DMS153 treated with DMSO at 0.1 percent for 48 hours (cell line): ENCODE measurements at regions not wholly inside any gene's neighbourhood (a gene's known extent, or its start where the extent isn't known, plus 50 kb on each side); places are given as distances from the start of the nearest gene placed in this dataset.
A peak's percentile ranks its signal among the peaks of the same experiment; 100 is the strongest.
"Not testable (repeated sequence)": the region's sequence is repeated elsewhere in the genome, so short reads cannot be mapped to it uniquely, and the experiment has no call there.

Experiments used
- DNase-seq: peaks from one replicate; lab custom pipeline; 2025; ENCODE audit not compliant: unreplicated experiment; lab: John Stamatoyannopoulos, UW

DNA sequence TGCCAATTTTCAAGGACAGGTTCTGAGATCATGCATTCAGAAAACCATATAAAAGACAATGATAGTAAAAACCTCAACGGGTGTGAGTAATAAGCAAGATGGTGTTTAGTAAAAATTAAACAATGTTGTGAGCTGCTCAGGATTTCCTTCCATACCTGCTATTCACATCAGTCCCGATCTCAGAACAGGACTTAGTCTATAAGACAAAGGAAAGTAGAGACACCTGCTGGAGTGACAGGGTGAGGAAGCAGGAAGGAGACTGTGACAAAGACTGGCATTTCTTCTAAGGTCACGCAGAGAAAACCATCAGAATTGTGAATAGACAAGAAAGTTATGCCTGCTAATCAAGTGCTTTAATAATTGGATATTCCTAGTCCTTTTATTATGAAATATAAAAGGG lies 648.0 kb downstream of the DACH1 start:
- peak; percentile 32 for DNase-seq

DNA sequence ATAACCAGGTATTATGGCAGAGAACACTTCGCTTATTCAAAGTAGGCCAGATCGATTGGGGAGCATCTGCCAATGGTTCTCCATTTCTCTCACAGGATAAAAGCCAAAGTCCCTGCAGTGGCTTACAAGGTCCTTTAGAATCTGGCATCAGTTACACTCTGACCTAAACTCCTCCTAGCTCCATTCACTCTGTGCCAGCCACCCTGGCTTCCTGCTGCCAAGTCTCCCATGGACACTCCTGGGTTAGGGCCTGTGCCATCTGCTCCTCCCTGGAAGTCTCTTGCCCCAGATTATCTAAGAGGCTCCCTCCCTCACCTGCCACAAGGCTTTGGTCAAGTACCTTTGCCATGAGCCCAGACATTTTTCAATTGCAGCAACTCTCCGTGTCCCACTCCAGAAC lies 649.2 kb downstream of the DACH1 start:
- no peak for DNase-seq

DNA sequence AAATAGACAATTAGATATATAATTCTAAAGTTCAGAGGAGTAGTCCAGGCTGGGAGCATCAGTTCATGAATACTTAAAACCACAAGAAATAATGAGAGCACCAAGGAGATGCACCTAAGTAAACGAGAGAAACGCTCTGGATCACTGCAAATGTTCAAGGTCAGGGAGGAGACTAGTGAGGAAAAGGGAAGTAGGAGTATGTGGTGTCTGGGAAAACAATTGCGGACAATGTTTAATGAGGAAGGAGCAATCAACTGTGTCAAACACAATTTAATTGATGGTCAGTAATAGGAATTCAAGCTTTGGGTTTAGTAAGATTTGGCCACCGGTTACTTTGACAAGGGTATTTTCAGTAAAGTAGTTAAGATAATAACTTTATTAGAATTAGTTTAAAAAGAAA lies 652.2 kb downstream of the DACH1 start:
- no peak for DNase-seq

DNA sequence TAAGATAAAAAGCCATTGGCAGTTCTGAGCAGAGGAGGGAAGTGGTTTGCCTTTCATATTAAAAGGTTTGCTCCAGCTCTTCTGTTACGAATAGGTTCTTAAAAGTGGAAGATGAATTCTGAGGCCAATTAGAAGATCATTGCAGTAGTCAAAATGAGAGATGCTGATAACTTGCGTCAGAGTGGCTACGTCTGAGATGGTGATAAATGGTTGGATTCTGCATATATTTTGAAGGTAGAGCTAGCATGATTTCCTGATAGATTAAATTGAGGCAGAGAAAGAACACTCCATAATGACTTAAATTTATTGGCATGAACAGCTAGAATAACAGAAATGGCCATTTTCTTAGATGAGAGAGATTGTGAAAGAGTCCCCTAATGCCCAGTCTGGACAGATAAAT lies 652.6 kb downstream of the DACH1 start:
- no peak for DNase-seq

DNA sequence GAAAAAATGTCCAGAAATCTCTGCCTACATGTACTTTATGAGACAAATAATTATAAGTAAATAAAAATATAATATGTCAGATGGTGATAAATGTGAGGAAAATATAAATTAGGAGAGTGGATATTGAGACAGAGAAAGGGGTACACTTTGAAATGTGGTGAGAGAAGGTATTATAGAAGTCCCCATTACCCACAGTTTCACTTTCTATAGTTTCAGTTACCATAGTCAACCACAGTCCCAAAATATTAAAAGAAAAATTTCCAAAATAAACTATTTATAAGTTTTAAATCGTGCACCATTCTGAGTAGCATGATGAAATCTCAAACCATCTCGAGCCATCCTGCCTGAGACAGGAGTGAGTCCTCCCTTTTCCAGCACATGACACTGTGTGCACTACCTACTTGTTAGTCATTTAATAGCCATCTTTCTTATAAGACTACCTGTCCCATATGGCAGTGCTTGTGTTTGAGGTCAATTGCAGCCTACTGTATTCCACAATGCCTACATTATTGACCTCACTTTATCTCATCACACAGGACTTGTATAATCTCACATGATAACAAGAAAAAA lies 653.7 kb downstream of the DACH1 start:
- DNase-seq, result no peak

DNA sequence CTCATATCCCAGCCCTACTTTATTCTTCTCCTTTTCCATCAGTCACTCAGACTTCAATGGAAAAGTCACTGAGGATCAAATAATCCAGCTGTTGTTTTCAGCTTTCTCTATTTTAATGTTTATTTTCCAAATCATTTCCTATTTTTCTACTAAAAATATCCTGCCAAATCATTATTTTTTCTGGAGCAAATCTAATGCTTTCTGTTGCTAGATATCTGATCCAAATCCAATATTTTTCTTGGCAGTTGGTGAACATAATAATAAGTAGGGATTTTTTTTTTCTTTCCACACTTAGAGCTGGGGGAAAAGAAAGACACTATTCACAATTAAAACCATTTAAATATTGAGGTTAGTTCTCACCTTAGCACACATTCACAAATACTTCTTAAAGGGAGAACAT lies 656.1 kb downstream of the DACH1 start:
- no peak for DNase-seq

DNA sequence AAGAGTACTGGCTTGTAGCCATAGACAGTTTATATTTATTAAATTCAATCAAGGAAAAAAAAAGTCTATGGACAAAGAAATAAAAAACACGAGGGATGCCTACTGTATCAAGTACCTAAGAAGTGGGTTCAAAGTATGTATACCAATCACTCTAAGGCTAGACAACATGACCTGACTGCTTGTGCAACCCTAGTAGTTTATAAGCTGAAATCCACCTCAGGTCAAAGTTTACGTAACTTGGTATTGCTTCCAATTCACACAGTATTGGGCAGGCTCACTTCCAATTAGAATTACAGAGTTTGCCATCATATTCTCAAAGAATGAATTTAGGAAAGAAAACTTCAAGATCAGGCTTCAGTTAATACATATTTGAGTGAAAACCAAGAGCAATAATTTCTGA lies 657.8 kb downstream of the DACH1 start:
- DNase-seq, result no peak

DNA sequence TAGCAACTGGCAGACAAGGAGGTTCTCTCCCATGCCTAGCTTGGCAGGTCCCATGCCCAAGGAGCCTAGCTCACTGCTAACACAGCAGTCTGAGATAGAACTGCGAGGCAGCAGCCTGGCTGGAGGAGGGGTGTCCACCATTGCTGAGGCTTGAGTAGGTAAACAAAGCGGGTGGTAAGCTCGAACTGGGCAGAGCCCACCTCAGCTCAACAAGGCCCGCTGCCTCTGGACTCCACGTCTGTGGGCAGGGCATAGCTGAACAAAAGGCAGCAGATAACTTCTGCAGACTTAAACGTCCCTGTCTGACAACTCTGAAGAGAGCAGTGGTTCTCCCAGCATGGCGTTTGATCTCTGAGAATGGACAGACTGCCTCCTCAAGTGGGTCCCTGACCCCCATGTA lies 682.4 kb downstream of the DACH1 start:
- not testable (repeated sequence) for DNase-seq

DNA sequence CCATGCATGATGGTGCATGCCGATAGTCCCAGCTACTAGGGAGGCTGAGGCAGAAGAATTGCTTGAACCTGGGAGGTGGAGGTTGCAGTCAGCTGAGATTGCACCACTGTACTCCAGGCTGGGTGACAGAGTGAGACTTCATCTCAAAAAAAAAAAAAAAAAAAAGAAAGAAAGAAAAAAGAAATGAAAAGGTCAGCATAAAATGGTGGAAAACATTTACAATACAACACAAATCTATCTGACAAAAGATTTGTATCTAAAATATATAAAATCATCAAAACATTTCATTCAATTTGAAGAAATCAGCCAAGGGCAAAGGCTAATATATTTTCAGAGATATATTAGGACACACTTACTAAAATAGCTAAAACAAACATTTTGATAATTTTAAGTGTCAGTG lies 683.7 kb downstream of the DACH1 start:
- not testable (repeated sequence) for DNase-seq

DNA sequence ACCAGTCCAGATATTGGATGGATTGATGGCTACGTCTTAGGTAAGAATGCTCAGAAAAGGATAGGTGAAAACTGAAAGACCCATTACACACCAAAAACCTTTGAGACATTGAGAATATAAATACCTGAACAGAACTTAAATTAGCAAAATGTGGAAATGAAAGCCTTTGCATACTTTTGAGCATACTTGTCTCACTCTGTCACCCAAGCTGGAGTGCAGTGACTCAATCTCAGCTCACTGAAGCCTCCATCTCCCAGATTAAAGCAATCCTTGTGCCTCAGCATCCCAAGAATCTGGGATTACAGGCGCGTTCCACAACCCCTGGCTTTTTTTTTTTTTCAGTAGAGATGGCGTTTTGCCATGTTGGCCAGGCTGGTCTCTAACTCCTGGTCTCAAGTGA lies 695.3 kb downstream of the DACH1 start:
- no peak for DNase-seq

DNA sequence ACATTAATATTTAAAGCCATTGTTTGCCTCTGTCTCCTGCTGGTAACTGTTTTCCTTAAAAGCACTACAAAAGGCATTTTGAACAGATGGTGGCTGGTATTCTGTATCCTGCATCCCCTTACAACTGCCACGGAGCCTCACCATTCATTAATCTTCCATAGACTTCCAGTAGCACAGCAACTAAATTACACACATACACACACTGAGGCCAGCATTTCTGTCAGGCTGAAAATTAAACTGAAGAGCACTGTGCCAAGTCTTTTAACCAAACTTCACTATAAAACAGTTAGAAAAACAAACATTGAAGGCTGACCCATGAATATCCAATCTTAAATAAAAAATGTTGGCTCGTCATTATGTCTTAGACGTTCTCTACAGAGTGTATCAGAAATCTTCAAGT lies 697.8 kb downstream of the DACH1 start:
- DNase-seq, result peak; percentile 23

DNA sequence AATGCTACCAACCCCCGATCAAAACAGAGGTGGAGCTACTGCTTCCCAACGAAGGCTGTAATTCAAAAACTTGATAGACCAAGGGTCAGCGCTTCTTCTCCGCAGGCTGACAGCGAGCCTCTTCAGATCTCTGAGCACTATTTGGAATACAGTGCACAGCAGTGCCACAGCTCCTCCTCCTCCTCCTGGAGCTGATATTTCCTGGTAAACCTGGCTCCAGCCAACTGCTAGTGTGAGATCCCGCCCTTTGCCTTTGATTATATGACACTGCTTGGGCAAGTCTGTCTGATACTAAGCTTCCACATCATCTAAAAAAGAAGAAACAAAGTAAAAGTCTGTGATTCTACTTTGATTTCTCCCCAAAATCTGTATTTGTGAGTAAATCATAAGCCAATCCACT lies 710.5 kb downstream of the DACH1 start:
- no peak for DNase-seq

DNA sequence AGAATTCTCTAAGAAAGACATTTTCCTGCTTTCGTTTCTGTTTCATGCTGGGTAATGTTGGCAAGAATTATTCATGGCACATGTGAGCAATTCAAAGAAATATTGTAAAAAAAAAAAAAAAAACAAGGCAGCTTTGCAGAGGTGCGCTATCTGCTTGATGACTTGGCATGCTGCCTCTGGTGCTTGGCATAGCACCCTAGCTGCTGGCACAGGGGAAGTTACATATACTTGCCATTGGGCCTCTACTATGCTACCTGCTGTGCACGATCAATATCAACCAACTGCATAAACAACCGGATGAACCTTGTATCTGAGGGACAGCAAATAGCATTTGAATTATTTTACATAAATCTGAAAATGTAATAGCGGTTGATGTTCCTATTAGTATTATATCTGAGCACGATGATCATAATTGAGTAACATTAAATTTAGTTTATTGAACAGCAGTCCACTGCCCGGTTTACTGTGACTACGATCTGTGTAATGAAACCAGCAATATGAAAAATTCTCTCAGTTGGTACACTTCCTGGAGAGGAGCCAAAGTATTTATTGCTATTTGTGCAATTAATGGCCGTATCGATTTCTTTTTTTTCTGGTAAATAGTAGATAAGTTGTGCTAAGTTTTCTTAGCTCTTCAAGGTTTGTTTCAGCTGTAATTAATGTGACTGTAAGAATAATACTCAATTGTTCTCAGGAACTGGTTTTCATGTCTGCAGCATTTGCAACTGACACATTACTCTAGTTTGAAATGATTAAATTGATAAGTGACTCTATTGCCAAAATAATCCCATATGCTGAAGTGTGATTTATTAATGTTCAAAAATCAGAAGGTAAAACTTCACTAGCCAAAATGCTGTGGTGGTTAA lies 717.3 kb downstream of the DACH1 start:
- peak; percentile 64 for DNase-seq

DNA sequence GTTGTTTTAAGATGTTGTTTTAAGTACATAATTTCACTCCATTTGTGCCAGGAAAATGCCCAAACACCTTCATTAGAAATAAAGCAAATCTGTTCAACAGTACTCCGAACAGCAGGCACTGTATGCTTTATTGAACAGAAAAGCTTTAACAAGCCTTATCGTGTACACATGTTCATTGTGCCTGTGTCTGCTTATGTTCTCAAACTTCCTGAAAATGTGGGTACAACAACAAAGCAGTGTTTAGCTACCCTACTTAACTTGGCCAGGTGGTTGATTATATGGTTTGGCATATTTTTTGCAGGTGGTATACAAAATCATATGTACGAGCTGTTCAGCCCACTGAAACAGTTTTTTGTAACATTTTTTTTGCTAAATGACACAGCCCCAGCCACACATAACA lies 718.0 kb downstream of the DACH1 start:
- peak; percentile 73 for DNase-seq

DNA sequence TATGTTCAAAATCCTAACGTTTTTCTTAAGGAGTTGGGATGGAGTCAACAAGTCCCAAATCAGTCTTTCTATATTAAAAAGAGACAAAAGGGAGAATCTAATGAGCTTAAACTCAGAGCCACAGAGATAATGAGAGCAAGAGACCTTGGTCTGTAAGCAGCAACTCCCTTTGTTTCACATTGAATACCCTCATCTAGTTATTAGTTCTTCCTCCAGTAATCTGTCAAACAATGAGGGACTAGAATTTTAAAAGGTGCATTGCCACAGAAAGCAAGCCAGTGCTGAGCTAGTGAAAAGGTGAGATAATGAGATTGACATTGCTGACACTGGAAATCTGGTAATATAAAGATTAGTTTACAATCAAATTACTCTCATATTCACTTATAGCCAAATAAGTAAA lies 718.6 kb downstream of the DACH1 start:
- peak; percentile 57 for DNase-seq

DNA sequence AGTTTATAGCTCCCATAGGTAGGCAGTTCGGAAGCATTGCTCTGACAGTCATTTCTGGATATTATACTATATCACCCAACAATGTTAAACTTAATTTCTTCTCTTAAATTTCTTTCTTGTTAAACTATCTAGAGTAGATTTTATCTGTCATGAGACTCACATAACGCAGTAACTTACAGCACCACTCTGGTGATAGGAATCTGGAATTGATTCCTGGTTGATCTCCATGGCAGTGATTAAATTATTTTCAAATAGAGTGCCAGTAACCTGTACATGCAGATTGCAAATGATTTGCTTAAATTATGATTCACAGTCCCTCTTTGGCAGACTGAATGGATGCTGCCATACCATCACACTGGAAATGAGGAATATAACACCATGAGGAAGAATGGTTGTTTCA lies 722.1 kb downstream of the DACH1 start:
- DNase-seq, result no peak

DNA sequence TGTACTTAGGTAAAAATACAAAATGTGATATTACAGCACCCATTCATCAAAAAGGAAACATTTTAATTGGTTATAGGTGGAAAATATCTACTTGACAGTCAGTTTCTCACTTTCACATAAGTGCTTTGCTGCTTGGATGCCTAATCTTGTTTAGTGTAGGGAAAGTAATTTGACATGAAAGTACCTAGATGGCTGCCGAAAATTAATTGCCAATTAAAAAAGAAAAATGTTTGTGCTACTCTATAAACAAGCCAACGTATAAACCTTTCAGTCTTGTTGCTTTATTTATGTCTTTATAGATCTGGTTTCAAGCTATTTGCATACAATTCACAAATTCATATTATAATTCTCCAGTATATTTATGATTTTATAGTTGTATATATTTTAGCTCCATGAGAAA lies 729.9 kb downstream of the DACH1 start:
- DNase-seq, result no peak

DNA sequence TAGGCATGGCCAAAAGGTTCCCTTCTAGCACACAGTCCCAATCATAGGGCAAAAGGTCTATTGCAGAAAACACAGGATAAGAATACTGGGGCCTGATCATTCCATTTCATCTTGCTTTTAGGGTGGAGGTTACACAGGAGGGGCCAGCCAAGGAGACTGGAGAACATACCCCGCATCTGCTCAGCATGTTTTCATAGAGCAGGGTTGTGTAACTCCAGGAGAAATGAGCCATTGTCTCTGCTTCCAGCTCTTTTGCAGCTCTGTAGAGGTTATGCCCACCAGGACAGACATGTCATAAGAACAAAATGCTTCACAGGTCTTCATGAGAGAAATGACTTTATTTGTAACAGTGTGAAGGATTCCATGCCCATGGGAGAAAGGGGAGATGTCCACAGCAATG lies 742.8 kb downstream of the DACH1 start:
- no peak for DNase-seq

DNA sequence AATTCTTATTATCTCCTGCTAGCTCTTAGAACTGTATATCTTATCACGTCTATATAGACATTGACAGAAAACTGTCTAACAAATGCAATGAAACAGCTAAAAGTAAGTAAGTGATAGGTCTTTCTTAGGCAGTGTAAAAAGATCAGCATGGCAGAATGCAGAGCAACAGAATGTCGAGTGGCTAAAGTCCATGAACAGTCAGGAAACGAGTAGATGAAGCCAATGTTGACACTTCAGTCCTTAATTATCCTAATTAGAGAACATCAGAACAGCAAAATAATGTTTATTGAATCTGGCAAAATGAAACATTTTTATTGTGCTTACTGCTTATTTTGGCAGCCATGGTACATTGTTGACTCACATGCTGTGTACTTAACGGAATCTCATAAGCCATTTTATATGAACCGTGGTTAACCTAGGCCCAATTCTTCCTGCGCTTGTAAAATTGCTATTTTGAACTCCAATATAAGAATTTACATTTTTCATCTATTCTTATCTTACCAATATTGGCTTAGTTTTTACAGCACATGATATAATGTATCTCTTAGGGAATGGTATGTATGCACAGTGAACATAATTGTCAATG lies 748.1 kb downstream of the DACH1 start:
- DNase-seq, result no peak

DNA sequence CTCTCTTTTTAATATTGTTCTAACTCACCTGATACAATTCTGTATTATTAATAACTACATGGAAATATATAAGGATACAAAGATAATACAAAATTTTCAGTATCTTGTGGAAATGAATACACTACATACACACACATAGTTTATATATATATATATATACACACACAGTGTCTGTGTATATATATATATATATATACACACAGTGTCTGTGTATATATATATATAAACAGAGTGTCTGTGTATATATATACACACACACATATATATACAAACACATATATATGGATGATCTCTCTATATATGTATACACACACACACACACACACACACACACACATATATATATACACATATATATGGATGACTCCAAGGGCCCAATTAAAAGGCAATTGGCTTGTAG lies 749.1 kb downstream of the DACH1 start:
- DNase-seq, result no peak

DNA sequence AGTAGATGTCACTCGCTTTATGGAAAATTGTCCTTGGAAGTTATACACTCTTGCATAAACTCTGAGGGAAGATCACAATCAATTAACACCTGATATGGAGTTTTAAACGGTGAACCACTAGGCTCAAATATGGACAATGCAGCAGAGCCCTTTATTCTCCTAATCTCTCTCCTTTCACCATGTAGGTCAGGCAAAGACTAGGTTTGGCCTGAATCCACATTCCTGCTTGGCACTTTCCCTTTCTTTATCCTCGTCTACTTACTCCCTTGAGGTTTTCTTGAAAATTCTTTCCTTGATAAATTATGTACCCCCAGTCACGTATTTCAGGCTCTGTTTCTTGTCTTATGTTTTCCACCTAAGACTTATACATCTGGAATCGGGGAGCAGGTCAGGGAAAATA lies 751.7 kb downstream of the DACH1 start:
- DNase-seq, result no peak

DNA sequence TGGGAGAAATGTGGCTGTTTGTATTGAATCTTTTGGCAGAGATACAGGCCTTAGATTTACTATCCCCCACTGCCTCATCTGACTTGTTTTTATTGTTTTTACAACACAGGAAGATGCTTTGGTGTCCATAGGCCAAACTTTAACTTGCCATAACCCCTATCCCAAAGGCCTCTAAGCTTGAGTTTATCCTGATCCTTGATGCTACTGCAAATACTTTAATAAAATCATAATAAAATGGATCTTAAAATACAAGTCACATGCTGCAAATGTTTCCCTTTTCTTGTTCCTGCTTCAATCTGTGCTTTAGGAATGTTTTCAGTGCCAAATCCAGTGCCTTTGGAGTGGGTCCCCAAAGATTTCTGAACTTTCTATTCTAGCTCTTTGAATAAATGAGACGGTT lies 770.6 kb downstream of the DACH1 start:
- DNase-seq, result no peak

DNA sequence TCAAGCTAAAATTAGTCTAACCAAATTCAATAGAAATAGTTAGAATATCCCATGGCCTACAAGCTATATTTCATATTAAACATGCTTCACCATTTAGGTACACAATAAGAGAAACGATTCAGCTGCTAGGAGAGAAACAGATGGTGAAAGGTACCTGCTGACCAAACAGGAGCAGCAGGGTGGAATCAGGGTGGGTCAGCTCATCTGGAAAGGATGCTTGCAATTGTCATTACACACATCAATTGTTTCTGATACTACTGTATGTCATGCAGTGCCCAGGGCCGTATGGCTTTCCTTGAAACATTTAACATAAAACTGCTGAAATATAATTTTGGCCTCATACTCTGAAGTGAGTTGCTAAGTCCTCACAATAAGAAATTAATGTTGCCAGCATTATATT lies 776.0 kb downstream of the DACH1 start:
- DNase-seq, result no peak
